ENCODE measurements at regions not wholly inside any gene's neighbourhood (a gene's known extent, or its start where the extent isn't known, plus 50 kb on each side); places are given as distances from the start of the nearest gene placed in this dataset.
"Not testable (repeated sequence)": the region's sequence is repeated elsewhere in the genome, so short reads cannot be mapped to it uniquely, and the experiment has no call there.

- ATAC-seq (ENCODE audit: insufficient number of reproducible peaks, low FRiP score, low read depth), result no peak
- Histone ChIP-seq H3K27ac (no peak overlapping the region), H3K4me3 (no peak overlapping the region), H3K9me3 (no peaks in the 10 kb centered on the region), H3K27me3 (replicated peaks; ENCODE audit: insufficient read depth) (no peaks in the 10 kb centered on the region), H3K4me1 (ENCODE audit: control insufficient read depth in 1 of 2, low read depth in 2 of 2) (no peaks in the 10 kb centered on the region), H3K36me3 (no peaks in the 10 kb centered on the region)
- no peak for DNase-seq (ENCODE audit: low spot score)
- TF ChIP-seq CTCF (IDR thresholded peaks at IDR 0.05), result no peak
These were observed 67.1 kb upstream of the GAS1 start for GRCh38 chr9:87014436-87014835.

- TF ChIP-seq CTCF (IDR thresholded peaks at IDR 0.05), result no peak
- no peaks in the 10 kb centered on the region for H3K9me3 ChIP-seq
- H3K27me3 ChIP-seq (replicated peaks; ENCODE audit: insufficient read depth), result no peaks in the 10 kb centered on the region
- no peak overlapping the region for H3K27ac ChIP-seq
- H3K4me1 ChIP-seq (ENCODE audit: control insufficient read depth in 1 of 2, low read depth in 2 of 2), result no peaks in the 10 kb centered on the region
- H3K36me3 ChIP-seq, result no peaks in the 10 kb centered on the region
- H3K4me3 ChIP-seq, result no peak overlapping the region
- ATAC-seq (ENCODE audit: insufficient number of reproducible peaks, low FRiP score, low read depth) (no peak), DNase-seq (ENCODE audit: low spot score) (no peak)
These were observed 69.4 kb upstream of the GAS1 start for GRCh38 chr9:87016681-87017080.

- Histone ChIP-seq H3K27ac (no peak overlapping the region), H3K4me3 (no peak overlapping the region), H3K4me1 (ENCODE audit: control insufficient read depth in 1 of 2, low read depth in 2 of 2) (no peaks in the 10 kb centered on the region), H3K36me3 (no peaks in the 10 kb centered on the region), H3K9me3 (no peaks in the 10 kb centered on the region), H3K27me3 (replicated peaks; ENCODE audit: insufficient read depth) (no peaks in the 10 kb centered on the region)
- no peak for TF ChIP-seq CTCF (IDR thresholded peaks at IDR 0.05)
- DNase-seq (ENCODE audit: low spot score) (no peak), ATAC-seq (ENCODE audit: insufficient number of reproducible peaks, low FRiP score, low read depth) (no peak)
These were observed 73.1 kb upstream of the GAS1 start for GRCh38 chr9:87020169-87020950.

GRCh38 chr9:87022178-87022577, 74.9 kb upstream of the GAS1 start:
- DNase-seq (ENCODE audit: low spot score) (no peak), ATAC-seq (ENCODE audit: insufficient number of reproducible peaks, low FRiP score, low read depth) (no peak)
- no peaks in the 10 kb centered on the region for H3K27me3 ChIP-seq (replicated peaks; ENCODE audit: insufficient read depth)
- H3K9me3 ChIP-seq, result no peaks in the 10 kb centered on the region
- H3K4me3 ChIP-seq, result no peak overlapping the region
- no peak for TF ChIP-seq CTCF (IDR thresholded peaks at IDR 0.05)
- no peaks in the 10 kb centered on the region for H3K4me1 ChIP-seq (ENCODE audit: control insufficient read depth in 1 of 2, low read depth in 2 of 2)
- no peak overlapping the region for H3K27ac ChIP-seq
- no peaks in the 10 kb centered on the region for H3K36me3 ChIP-seq

GRCh38 chr9:87026204-87026603, 78.9 kb upstream of the GAS1 start:
- TF ChIP-seq CTCF (IDR thresholded peaks at IDR 0.05), result no peak
- Histone ChIP-seq H3K27me3 (replicated peaks; ENCODE audit: insufficient read depth) (no peaks in the 10 kb centered on the region), H3K4me1 (ENCODE audit: control insufficient read depth in 1 of 2, low read depth in 2 of 2) (no peaks in the 10 kb centered on the region), H3K9me3 (no peaks in the 10 kb centered on the region), H3K36me3 (no peaks in the 10 kb centered on the region), H3K27ac (no peak overlapping the region), H3K4me3 (no peak overlapping the region)
- no peak for DNase-seq (ENCODE audit: low spot score)
- ATAC-seq (ENCODE audit: insufficient number of reproducible peaks, low FRiP score, low read depth), result no peak

- not testable (repeated sequence) for H3K27ac ChIP-seq; ATAC-seq (ENCODE audit: insufficient number of reproducible peaks, low FRiP score, low read depth)
These were observed 81.5 kb upstream of the GAS1 start for GRCh38 chr9:87028836-87029235.

More at GRCh38 chr9:87028836-87029235, 81.5 kb upstream of the GAS1 start:
- peaks cover 6 to 12% of the 10 kb centered on the region in 2 donors for H3K4me1 ChIP-seq (ENCODE audit: control insufficient read depth in 1 of 2, low read depth in 2 of 2)
- not testable (repeated sequence) for H3K27me3 ChIP-seq (replicated peaks; ENCODE audit: insufficient read depth); H3K9me3 ChIP-seq; DNase-seq (ENCODE audit: low spot score); H3K4me3 ChIP-seq; H3K36me3 ChIP-seq
